ENCODE measurements at regions not wholly inside any gene's neighbourhood (a gene's known extent, or its start where the extent isn't known, plus 50 kb on each side); places are given as distances from the start of the nearest gene placed in this dataset.

GRCh38 chr15:25532269-25533140 lies 93.7 kb upstream of the UBE3A start:
- no CpG with 5 or more reads among the region's 4 CpGs for WGBS, 2 experiments (ENCODE audit: extremely low coverage in 2 of 2, insufficient read length in 1 of 2)
- TF ChIP-seq BHLHE40 (IDR thresholded peaks at IDR 0.05; ENCODE audit: low read depth, low read length), result no peak
- TF ChIP-seq, protein P1, sequence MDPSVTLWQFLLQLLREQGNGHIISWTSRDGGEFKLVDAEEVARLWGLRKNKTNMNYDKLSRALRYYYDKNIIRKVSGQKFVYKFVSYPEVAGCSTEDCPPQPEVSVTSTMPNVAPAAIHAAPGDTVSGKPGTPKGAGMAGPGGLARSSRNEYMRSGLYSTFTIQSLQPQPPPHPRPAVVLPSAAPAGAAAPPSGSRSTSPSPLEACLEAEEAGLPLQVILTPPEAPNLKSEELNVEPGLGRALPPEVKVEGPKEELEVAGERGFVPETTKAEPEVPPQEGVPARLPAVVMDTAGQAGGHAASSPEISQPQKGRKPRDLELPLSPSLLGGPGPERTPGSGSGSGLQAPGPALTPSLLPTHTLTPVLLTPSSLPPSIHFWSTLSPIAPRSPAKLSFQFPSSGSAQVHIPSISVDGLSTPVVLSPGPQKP (IDR thresholded peaks at IDR 0.05; ENCODE audit: borderline replicate concordance, low read depth, low read length), result no peak
- TF ChIP-seq NFE2L2 (IDR thresholded peaks at IDR 0.05; ENCODE audit: low read depth, low read length), result no peak
- no peak for TF ChIP-seq MAZ (IDR thresholded peaks at IDR 0.05; ENCODE audit: borderline replicate concordance, low read depth, low read length)
- no peak for TF ChIP-seq CEBPB (IDR thresholded peaks at IDR 0.05; ENCODE audit: low read depth, low read length)
- TF ChIP-seq CHD1 (IDR thresholded peaks at IDR 0.05; ENCODE audit: low read depth, low read length), result no peak
- TF ChIP-seq SMC3 (IDR thresholded peaks at IDR 0.05; ENCODE audit: low read depth, low read length), result no peak
- no peak for TF ChIP-seq RFX5 (IDR thresholded peaks at IDR 0.05; ENCODE audit: low read depth, low read length)
- no peak for TF ChIP-seq RCOR1 (IDR thresholded peaks at IDR 0.05; ENCODE audit: insufficient replicate concordance, low read length)
- no peak for TF ChIP-seq MXI1 (IDR thresholded peaks at IDR 0.05; ENCODE audit: borderline replicate concordance, low read depth, low read length)
- no peak for TF ChIP-seq FOS (IDR thresholded peaks at IDR 0.05; ENCODE audit: low read depth, low read length)
- no peak for TF ChIP-seq RAD21 (IDR thresholded peaks at IDR 0.05; ENCODE audit: low read length)
- no peak for TF ChIP-seq MAFK (IDR thresholded peaks at IDR 0.05; ENCODE audit: low read depth, low read length)
- TF ChIP-seq CTCF (conservative IDR thresholded peaks at IDR 0.05; ENCODE audit: low read depth, low read length), result no peak
- TF ChIP-seq POLR2A (IDR thresholded peaks at IDR 0.05; ENCODE audit: low read depth, low read length), result no peak

More at GRCh38 chr15:25532269-25533140, 93.7 kb upstream of the UBE3A start:
- ChIA-PET POLR2A (ENCODE audit: unreplicated experiment) (interaction anchor here (0.6 kb wide), 1 partner anchor 175 kb away, joined by 3 read pairs; no protein-coding TSS in a partner anchor), CTCF (interaction anchor here (1.6 kb wide), 1 partner anchor 401 kb away, joined by 5 read pairs; no protein-coding TSS in a partner anchor)
- Histone ChIP-seq H4K8ac (ENCODE audit: low read depth in 2 of 2, low read length in 2 of 2) (no peak overlapping the region), H3K27me3 (ENCODE audit: control insufficient read depth, insufficient read depth, low read length) (no peaks in the 10 kb centered on the region), H3K27ac (ENCODE audit: insufficient read depth, low read length) (no peak overlapping the region), H4K91ac (ENCODE audit: insufficient read depth, low read depth, low read length) (no peak overlapping the region), H3K4me1 (ENCODE audit: control insufficient read depth, insufficient read depth, low read length) (no peaks in the 10 kb centered on the region), H3K56ac (ENCODE audit: extremely low read depth, insufficient read depth, low read length) (no peak overlapping the region), H4K20me1 (ENCODE audit: insufficient read depth, low read length) (no peaks in the 10 kb centered on the region), H3K23ac (ENCODE audit: low read depth, low read length) (no peak overlapping the region), H3K79me1 (ENCODE audit: low read depth in 1 of 2, low read length in 2 of 2) (no peaks in the 10 kb centered on the region), H3K4ac (ENCODE audit: low read depth, low read length) (no peak overlapping the region), H3K9me1 (ENCODE audit: insufficient read depth, low read length) (no peaks in the 10 kb centered on the region), H3K36me3 (ENCODE audit: control insufficient read depth, insufficient read depth, low read length) (no peaks in the 10 kb centered on the region), H3K4me2 (ENCODE audit: low read depth, low read length) (no peak overlapping the region), H4K5ac (ENCODE audit: low read depth, low read length) (no peak overlapping the region), H2AK5ac (ENCODE audit: low read depth, low read length) (no peak overlapping the region), H2AK9ac (replicated peaks; ENCODE audit: low read depth, low read length, poor library complexity) (no peak overlapping the region), H2BK120ac (ENCODE audit: low read depth, low read length) (no peak overlapping the region), H2BK15ac (ENCODE audit: low read depth, low read length) (no peak overlapping the region), H3K18ac (ENCODE audit: low read depth, low read length) (no peak overlapping the region), H3K9ac (ENCODE audit: low read depth, low read length) (no peak overlapping the region), H3K14ac (replicated peaks; ENCODE audit: low read depth, low read length) (no peak overlapping the region), H2BK20ac (ENCODE audit: low read depth, low read length) (no peak overlapping the region), H2AFZ (replicated peaks; ENCODE audit: low read length, poor library complexity) (no peak overlapping the region), H3K9me3 (ENCODE audit: control insufficient read depth, insufficient read depth, low read length) (no peaks in the 10 kb centered on the region; the same call in 1 of the 2 replicates), H3K4me3 (ENCODE audit: insufficient read depth, low read depth, low read length) (no peak overlapping the region), H2BK5ac (ENCODE audit: low read depth, low read length, poor library complexity, severe bottlenecking) (no peak overlapping the region)
- in situ Hi-C loops (cut with MboI; ENCODE audit: low sequenced_read_pairs), result no loop called here
- ATAC-seq (ENCODE audit: low read depth), result no peak
- BruUV-seq (replicated peaks), result no TSS peak
- no peak for DNase-seq
- dilution Hi-C loops (cut with HindIII; ENCODE audit: low sequenced_read_pairs, unreplicated experiment), result no loop called here
- intact Hi-C loops (cut with micrococcal nuclease), result no loop called here

Data from IMR-90 (cell line).